HCT116 (cell line): ENCODE measurements at regions not wholly inside any gene's neighbourhood (a gene's known extent, or its start where the extent isn't known, plus 50 kb on each side); places are given as distances from the start of the nearest gene placed in this dataset.

Source experiments
- ATAC-seq: fragments of 200-7000 bp; cut with Tn5 transposase; 2 replicates; pipeline ENCODE4 v1.9.1; 2020; ENCODE audit warnings: mild to moderate bottlenecking, moderate library complexity
- BruUV-seq: library from RNA; stranded (reverse); fragments of 400-500 nt; replicated peaks from 2 replicates; lab custom pipeline; 2021; lab: Mats Ljungman, UMichigan
- CTCF ChIA-PET: fragments of 300-600 bp; sonication (Branson Sonifier 250); formaldehyde crosslinking; loops from one replicate; lab custom pipeline; 2021; ENCODE audit warnings: antibody characterized with exemption; lab: Charles Lee
- POLR2A ChIA-PET: fragments of 300-600, 350-600 bp; sonication (Branson Sonifier 250); formaldehyde crosslinking; loops from one replicate; lab custom pipeline; 2021; ENCODE audit warnings: antibody characterized with exemption; lab: Charles Lee
- RAD21 ChIA-PET, 2 experiments: fragments of 300-600 bp; sonication (Branson Sonifier 250); formaldehyde crosslinking; loops; one replicate each; lab custom pipeline; 2023; ENCODE audit warnings: low total read pairs in 2 of 2; ENCODE audit not compliant: uncharacterized antibody in 2 of 2, unreplicated experiment in 2 of 2, low non-redundant PET in 1 of 2; lab: Charles Lee
- DNase-seq: peaks from one replicate; pipeline ENCODE4 v3.0.0-alpha.2; 2010; ENCODE audit warnings: low read depth, low spot score
- H2AFZ ChIP-seq: fragments of 200-600 bp; shearing (Covaris generic), sonication (generic); 2 replicates; pipeline ENCODE4 v1.6.1; 2017; ENCODE audit warnings: low read depth, mixed run types, mixed read lengths, antibody characterized with exemption, low read length; ENCODE audit not compliant: poor library complexity, severe bottlenecking
- H3K27ac ChIP-seq: 2 replicates; pipeline ENCODE4 v1.5.1; 2012; ENCODE audit warnings: low read depth, low read length
- H3K27me3 ChIP-seq: fragments of 200-600 bp; sonication (generic); 2 replicates; pipeline ENCODE4 v1.6.1; 2016; ENCODE audit warnings: mixed run types, low read length, mixed read lengths; ENCODE audit not compliant: insufficient read depth
- H3K36me3 ChIP-seq, 2 experiments: fragments of 200-500 bp in 1 of 2; fragments of 200-600 bp in 1 of 2; sonication (Bioruptor generic) in 1 of 2; sonication (generic) in 1 of 2; 2 replicates each; pipeline versions ENCODE4 v1.5.1 to v1.6.1; 2014 to 2016; ENCODE audit warnings: low read length in 2 of 2, inconsistent platforms in 1 of 2, mixed read lengths in 1 of 2, mixed run types in 1 of 2; ENCODE audit not compliant: insufficient read depth in 2 of 2, control insufficient read depth in 1 of 2
- H3K4me1 ChIP-seq, 2 experiments: fragments of 200-600 bp in 1 of 2; sonication (generic) in 1 of 2; 2 replicates each; pipeline versions ENCODE4 v1.5.1 to v1.6.1; 2012 to 2017; ENCODE audit warnings: low read length in 2 of 2, inconsistent platforms in 1 of 2, mild to moderate bottlenecking in 1 of 2, mixed read lengths in 1 of 2, mixed run types in 1 of 2, moderate library complexity in 1 of 2; ENCODE audit not compliant: insufficient read depth in 2 of 2, control insufficient read depth in 1 of 2
- H3K4me2 ChIP-seq: fragments of 200-600 bp; sonication (generic); 2 replicates; pipeline ENCODE4 v1.6.1; 2017; ENCODE audit warnings: mixed run types, low read length, mixed read lengths
- H3K4me3 ChIP-seq, 2 experiments: fragments of 200-600 bp in 1 of 2; sonication (generic) in 1 of 2; replicated peaks in 1 of 2; 2 replicates each; pipeline ENCODE4 v1.5.1; 2011 to 2016; ENCODE audit warnings: low read length in 2 of 2, control low read depth in 1 of 2, low read depth in 1 of 2, mild to moderate bottlenecking in 1 of 2, mixed read lengths in 1 of 2, mixed run types in 1 of 2
- H3K79me2 ChIP-seq: fragments of 200-600 bp; sonication (generic); 2 replicates; pipeline ENCODE4 v1.6.1; 2017; ENCODE audit warnings: mild to moderate bottlenecking, mixed run types, low read length, moderate library complexity, mixed read lengths; ENCODE audit not compliant: insufficient read depth
- H3K9ac ChIP-seq: fragments of 200-600 bp; sonication (generic); 2 replicates; pipeline ENCODE4 v1.6.1; 2016; ENCODE audit warnings: low read length, mixed read lengths
- H3K9me2 ChIP-seq: fragments of 200-600 bp; sonication (generic), shearing (Covaris generic); 2 replicates; pipeline ENCODE4 v1.6.1; 2017; ENCODE audit warnings: mixed run types, mild to moderate bottlenecking, moderate library complexity; ENCODE audit not compliant: insufficient read depth
- H3K9me3 ChIP-seq, 2 experiments: fragments of 200-500 bp in 1 of 2; fragments of 200-600 bp in 1 of 2; sonication (Bioruptor generic) in 1 of 2; sonication (generic) in 1 of 2; 2 replicates each; pipeline ENCODE4 v1.6.1; 2014 to 2017; ENCODE audit warnings: low read length in 2 of 2, mixed read lengths in 2 of 2, inconsistent platforms in 1 of 2, low read depth in 1 of 2, mild to moderate bottlenecking in 1 of 2, mixed run types in 1 of 2, moderate library complexity in 1 of 2; ENCODE audit not compliant: control insufficient read depth in 1 of 2, insufficient read depth in 1 of 2
- H4K20me1 ChIP-seq: fragments of 200-600 bp; sonication (generic), shearing (Covaris generic); 2 replicates; pipeline ENCODE4 v1.6.1; 2017; ENCODE audit warnings: mixed run types, mild to moderate bottlenecking, moderate library complexity; ENCODE audit not compliant: insufficient read depth
- EZH2 ChIP-seq: fragments of 200-600 bp; sonication (generic); IDR thresholded peaks from 2 replicates; pipeline ENCODE4 v1.6.1; 2017; ENCODE audit warnings: antibody characterized with exemption, mixed run types
- JUND ChIP-seq: IDR thresholded peaks from 2 replicates; pipeline ENCODE4 v1.6.1; 2012
- POLR2A ChIP-seq: IDR thresholded peaks from 2 replicates; pipeline ENCODE4 v1.7.0; 2011; ENCODE audit warnings: borderline replicate concordance; ENCODE audit not compliant: insufficient read depth, insufficient read length; ENCODE audit errors: extremely low read depth
- RAD21 ChIP-seq: IDR thresholded peaks from 2 replicates; pipeline ENCODE4 v1.6.1; 2012; ENCODE audit warnings: low read depth, mild to moderate bottlenecking
- SP1 ChIP-seq: IDR thresholded peaks from 2 replicates; pipeline ENCODE4 v1.6.1; 2012; ENCODE audit warnings: low read depth
- SRF ChIP-seq: IDR thresholded peaks from 2 replicates; pipeline ENCODE4 v1.6.1; 2012; ENCODE audit warnings: low read depth
- TCF7L2 ChIP-seq: IDR thresholded peaks from 2 replicates; pipeline ENCODE4 v1.7.0; 2011; ENCODE audit warnings: borderline replicate concordance, inconsistent platforms; ENCODE audit not compliant: insufficient read depth, insufficient read length; ENCODE audit errors: extremely low read depth
- ZFX ChIP-seq: fragments of 450-650 bp; IDR thresholded peaks from 2 replicates; pipeline ENCODE4 v1.6.1; 2017
- intact Hi-C: fragments of 100-400 bp; cut with micrococcal nuclease; formaldehyde crosslinking; loops from 2 replicates; pipeline ENCODE4 v1.10.0; 2022
- TF ChIP-seq, protein P1 (sequence below), 3 experiments: fragments of 200-600 bp in 1 of 3; sonication (generic) in 1 of 3; IDR thresholded peaks in 2 of 3; conservative IDR thresholded peaks in 1 of 3; 2 replicates each; pipeline ENCODE4 v1.5.1; 2012 to 2017; ENCODE audit warnings: low read depth in 2 of 3, low read length in 2 of 3, antibody characterized with exemption in 1 of 3, borderline replicate concordance in 1 of 3, control low read depth in 1 of 3, mild to moderate bottlenecking in 1 of 3, mixed read lengths in 1 of 3, mixed run types in 1 of 3, moderate library complexity in 1 of 3; ENCODE audit not compliant: insufficient read depth in 1 of 3
- TF ChIP-seq, protein P2 (sequence below): IDR thresholded peaks from 2 replicates; pipeline ENCODE4 v1.6.1; 2011; ENCODE audit warnings: mild to moderate bottlenecking, low read length, moderate library complexity; ENCODE audit not compliant: insufficient replicate concordance; ENCODE audit errors: extremely low read depth
- TF ChIP-seq, protein P3 (sequence below): IDR thresholded peaks from 2 replicates; pipeline ENCODE4 v1.6.1; 2012

DNA sequence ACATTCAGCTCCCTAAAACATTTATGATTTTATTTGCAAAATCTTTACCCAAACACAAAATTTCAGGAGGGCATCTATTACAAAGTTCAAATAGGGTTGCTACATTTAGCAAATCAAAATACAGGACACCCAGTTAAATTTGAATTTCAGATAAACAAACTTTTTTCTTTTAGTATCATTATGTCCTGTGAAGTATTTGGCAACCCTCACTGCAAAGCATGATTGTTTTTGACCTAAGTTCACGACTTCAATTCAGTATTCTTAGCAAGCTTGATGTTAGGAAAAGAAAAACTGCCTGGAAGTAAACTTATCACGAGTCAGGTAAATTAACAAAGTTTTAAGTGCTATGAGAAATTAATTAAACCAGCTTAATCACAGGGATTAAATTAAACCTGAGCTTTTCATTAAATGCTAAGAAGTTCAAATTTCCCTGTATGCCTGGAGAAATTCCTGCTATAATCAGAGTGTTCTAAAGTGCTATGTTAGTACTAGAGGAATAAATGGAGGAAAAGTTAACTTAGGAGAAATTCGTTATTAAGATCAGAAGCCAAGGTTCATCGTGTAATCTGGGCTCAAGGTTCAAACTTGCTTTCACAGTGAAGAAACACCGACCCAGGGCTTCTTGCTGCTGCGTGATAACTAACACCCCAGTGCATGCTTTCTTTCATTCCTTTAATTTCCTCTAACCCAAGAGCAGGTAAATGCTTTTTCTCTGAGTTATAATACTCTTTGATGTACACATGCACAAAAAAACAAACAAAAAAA is 298.1 kb downstream of the FOXO1 start:
- intact Hi-C loops, result no loop called here
- no TSS peak for BruUV-seq
- H3K9me3 ChIP-seq, result no peaks in the 10 kb centered on the region
- no peak overlapping the region for H3K9ac ChIP-seq
- H3K27me3 ChIP-seq, result no peaks in the 10 kb centered on the region
- H3K9me2 ChIP-seq, result no peaks in the 10 kb centered on the region
- DNase-seq, result no peak
- no peak overlapping the region for H2AFZ ChIP-seq
- no peak overlapping the region for H3K27ac ChIP-seq
- POLR2A ChIA-PET, result no interaction called here
- H3K36me3 ChIP-seq, result no peaks in the 10 kb centered on the region
- no peak overlapping the region for H3K4me2 ChIP-seq
- TF ChIP-seq, protein P1, sequence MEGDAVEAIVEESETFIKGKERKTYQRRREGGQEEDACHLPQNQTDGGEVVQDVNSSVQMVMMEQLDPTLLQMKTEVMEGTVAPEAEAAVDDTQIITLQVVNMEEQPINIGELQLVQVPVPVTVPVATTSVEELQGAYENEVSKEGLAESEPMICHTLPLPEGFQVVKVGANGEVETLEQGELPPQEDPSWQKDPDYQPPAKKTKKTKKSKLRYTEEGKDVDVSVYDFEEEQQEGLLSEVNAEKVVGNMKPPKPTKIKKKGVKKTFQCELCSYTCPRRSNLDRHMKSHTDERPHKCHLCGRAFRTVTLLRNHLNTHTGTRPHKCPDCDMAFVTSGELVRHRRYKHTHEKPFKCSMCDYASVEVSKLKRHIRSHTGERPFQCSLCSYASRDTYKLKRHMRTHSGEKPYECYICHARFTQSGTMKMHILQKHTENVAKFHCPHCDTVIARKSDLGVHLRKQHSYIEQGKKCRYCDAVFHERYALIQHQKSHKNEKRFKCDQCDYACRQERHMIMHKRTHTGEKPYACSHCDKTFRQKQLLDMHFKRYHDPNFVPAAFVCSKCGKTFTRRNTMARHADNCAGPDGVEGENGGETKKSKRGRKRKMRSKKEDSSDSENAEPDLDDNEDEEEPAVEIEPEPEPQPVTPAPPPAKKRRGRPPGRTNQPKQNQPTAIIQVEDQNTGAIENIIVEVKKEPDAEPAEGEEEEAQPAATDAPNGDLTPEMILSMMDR (IDR thresholded peaks at IDR 0.05 in 2 of 3, conservative IDR thresholded peaks at IDR 0.05 in 1 of 3; ENCODE audit: borderline replicate concordance in 1 of 3, insufficient read depth in 1 of 3, low read depth in 2 of 3, low read length in 2 of 3), result no peak
- TF ChIP-seq, protein P2, sequence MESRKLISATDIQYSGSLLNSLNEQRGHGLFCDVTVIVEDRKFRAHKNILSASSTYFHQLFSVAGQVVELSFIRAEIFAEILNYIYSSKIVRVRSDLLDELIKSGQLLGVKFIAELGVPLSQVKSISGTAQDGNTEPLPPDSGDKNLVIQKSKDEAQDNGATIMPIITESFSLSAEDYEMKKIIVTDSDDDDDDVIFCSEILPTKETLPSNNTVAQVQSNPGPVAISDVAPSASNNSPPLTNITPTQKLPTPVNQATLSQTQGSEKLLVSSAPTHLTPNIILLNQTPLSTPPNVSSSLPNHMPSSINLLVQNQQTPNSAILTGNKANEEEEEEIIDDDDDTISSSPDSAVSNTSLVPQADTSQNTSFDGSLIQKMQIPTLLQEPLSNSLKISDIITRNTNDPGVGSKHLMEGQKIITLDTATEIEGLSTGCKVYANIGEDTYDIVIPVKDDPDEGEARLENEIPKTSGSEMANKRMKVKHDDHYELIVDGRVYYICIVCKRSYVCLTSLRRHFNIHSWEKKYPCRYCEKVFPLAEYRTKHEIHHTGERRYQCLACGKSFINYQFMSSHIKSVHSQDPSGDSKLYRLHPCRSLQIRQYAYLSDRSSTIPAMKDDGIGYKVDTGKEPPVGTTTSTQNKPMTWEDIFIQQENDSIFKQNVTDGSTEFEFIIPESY, result no peak
- TF ChIP-seq SP1 (no peak), RAD21 (no peak), SRF (no peak), JUND (no peak), TCF7L2 (no peak), POLR2A (no peak), ZFX (no peak), EZH2 (no peak)
- TF ChIP-seq, protein P3, sequence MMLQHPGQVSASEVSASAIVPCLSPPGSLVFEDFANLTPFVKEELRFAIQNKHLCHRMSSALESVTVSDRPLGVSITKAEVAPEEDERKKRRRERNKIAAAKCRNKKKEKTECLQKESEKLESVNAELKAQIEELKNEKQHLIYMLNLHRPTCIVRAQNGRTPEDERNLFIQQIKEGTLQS, result no peak
- no peaks in the 10 kb centered on the region for H3K79me2 ChIP-seq
- no peak overlapping the region for H3K4me3 ChIP-seq
- CTCF ChIA-PET, result no interaction called here
- H3K4me1 ChIP-seq, result no peaks in the 10 kb centered on the region
- ATAC-seq, result no peak
- H4K20me1 ChIP-seq, result no peaks in the 10 kb centered on the region
- RAD21 ChIA-PET, result no interaction called here
